Left kidney (tissue), 1 donor: ENCODE measurements at regions not wholly inside any gene's neighbourhood (a gene's known extent, or its start where the extent isn't known, plus 50 kb on each side); places are given as distances from the start of the nearest gene placed in this dataset.
"Not testable (repeated sequence)": the region's sequence is repeated elsewhere in the genome, so short reads cannot be mapped to it uniquely, and the experiment has no call there.

ENCODE experiments used
- DNase-seq: peaks from one replicate; pipeline ENCODE4 v3.0.0-alpha.2; 2013

GRCh38 chr18:10120622-10121021 lies 206.8 kb downstream of the VAPA start:
- no peak for DNase-seq

GRCh38 chr18:10121028-10121427 lies 207.2 kb downstream of the VAPA start:
- DNase-seq: no peak

- DNase-seq: peak; percentile 52
Measured at GRCh38 chr18:10121786-10122515, 208.1 kb downstream of the VAPA start.

GRCh38 chr18:10122988-10123950 lies 209.5 kb downstream of the VAPA start:
- DNase-seq: no peak

GRCh38 chr18:10124071-10124470 lies 210.3 kb downstream of the VAPA start:
- no peak for DNase-seq

- DNase-seq: no peak
Measured at GRCh38 chr18:10124557-10124956, 210.7 kb downstream of the VAPA start.

GRCh38 chr18:10124967-10125366 lies 211.2 kb downstream of the VAPA start:
- DNase-seq: no peak

- DNase-seq: no peak
Measured at GRCh38 chr18:10127729-10128128, 213.9 kb downstream of the VAPA start.

- DNase-seq: no peak
Measured at GRCh38 chr18:10128921-10129501, 215.2 kb downstream of the VAPA start.

- no peak for DNase-seq
Measured at GRCh38 chr18:10130606-10131005, 216.8 kb downstream of the VAPA start.

- no peak for DNase-seq
Measured at GRCh38 chr18:10131081-10131459, 217.3 kb downstream of the VAPA start.

- peak; percentile 70 for DNase-seq
Measured at GRCh38 chr18:10131460-10132395, 217.9 kb downstream of the VAPA start.

- DNase-seq: no peak
Measured at GRCh38 chr18:10133516-10133915, 219.7 kb downstream of the VAPA start.

GRCh38 chr18:10134204-10134603 lies 220.4 kb downstream of the VAPA start:
- DNase-seq: no peak

GRCh38 chr18:10134749-10135148 lies 220.9 kb downstream of the VAPA start:
- not testable (repeated sequence) for DNase-seq

GRCh38 chr18:10135302-10135926 lies 221.6 kb downstream of the VAPA start:
- no peak for DNase-seq

GRCh38 chr18:10138719-10139118 lies 224.9 kb downstream of the VAPA start:
- DNase-seq: no peak

- no peak for DNase-seq
Measured at GRCh38 chr18:10139783-10140410, 226.1 kb downstream of the VAPA start.

- no peak for DNase-seq
Measured at GRCh38 chr18:10140461-10141282, 226.9 kb downstream of the VAPA start.

GRCh38 chr18:10141559-10141958 lies 227.7 kb downstream of the VAPA start:
- no peak for DNase-seq
